Activated CD4-positive, alpha-beta T cell treated with anti-CD3 and anti-CD28 coated beads for 48 hours (primary cell): ENCODE measurements at regions not wholly inside any gene's neighbourhood (a gene's known extent, or its start where the extent isn't known, plus 50 kb on each side); places are given as distances from the start of the nearest gene placed in this dataset.

ENCODE experiments used
- DNase-seq: peaks from one replicate; pipeline ENCODE4 v3.0.0-alpha.2; 2020

DNA sequence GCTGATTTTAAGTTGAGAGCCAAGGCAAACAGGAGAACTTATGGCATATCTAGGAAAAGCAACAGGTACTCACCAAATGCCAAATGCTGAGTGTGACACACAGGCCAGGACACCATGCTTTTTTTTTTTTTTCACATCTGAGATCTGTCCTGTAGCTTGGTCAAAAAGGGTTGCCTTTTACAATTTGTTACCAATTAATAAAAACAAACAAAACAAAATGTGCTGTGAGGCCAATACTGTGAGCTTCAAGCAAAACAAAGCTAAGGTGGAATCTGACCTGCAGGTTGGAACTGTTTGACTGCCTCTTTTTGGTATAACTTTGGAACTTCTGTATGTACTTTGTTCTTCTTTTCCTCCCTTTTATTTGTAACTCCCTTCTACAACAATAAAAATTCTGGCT lies 548.5 kb upstream of the IGFBP7 start:
- DNase-seq, result no peak

DNA sequence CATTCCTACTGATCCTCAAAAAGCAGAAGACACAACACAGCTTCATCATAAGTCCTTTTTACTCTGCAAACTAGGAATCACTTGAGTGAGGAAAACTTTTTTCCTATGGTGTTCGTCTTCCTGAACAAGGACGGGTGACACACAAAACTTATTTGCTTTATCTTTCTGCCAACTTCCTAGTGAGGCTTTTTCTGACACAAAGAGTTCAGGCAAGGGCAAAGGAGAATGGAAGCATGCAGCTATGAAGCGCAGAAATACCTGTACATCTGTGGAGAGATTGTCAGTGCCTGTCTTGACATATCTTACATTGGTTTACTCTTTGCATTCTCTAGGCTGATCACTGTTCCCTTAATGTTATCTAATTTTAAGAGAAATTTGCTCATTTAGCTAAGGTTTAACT lies 548.0 kb upstream of the IGFBP7 start:
- no peak for DNase-seq

DNA sequence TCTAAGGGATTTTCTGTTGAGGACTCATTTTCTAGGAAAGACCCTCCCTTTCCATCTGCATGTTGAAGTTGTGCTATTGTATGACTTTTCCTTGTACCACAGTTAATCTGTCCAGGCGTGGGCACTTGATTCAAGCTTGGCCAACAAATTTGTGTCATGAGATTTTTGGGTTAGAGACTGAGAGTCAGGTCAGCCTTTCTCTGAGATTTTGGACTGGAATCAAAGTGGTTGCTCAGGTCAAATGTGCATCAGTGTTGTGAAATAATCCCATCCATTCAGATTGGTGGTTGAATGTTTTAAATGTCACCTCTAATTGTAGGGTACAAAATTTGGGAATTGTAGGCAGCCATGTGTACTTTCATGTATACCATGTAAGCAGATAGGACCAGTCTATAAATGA lies 545.2 kb upstream of the IGFBP7 start:
- DNase-seq, result no peak

DNA sequence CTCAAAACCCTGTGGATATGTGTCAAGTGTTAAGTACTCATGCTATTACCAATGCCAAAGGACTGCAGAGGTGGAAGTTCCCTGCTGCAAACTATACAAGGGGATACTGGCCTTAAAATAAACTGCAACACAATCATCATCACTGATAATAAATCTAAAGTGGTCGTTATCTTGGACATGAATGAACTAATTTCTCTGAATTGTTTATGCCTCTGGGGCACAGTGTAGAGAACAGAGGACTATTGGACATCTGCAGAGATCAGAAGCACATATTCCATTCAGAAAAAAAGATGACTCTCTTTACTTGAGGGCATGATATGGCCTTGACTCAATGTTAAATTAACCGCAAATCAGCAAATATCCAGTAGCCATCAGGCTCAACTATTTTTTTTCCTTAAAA lies 542.6 kb upstream of the IGFBP7 start:
- DNase-seq, result no peak

DNA sequence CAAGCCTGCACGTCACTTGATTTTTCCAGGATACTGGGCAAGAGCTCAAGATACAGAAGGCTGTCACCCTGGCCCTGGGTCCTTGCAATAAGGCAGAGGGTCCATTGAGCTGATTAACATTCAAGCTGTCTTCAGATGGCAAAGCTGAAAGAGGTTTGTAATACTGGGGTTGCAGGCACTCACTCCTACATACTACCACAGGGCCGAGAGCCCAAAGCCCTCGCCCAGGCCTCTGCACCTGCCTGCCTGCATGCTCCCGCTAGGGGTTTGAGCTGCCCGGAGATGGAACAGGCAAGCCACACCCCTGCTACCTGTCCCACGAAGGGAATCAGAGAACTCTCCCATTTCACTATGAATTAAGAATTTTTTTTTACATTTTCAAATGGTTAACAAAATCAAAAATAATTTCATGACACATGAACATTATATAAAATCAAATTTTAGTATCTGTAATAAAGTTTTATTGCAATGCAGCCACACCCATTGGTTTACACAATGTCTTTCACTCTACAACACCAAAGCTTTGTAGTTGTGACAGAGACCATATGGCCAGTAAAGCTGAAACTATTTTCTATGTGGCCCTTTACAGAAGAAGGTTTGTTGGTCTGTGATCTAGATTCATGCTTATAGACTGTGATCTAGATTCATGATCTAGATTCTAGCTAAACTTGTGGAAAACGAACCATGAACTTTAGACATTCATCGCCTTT lies 530.4 kb upstream of the IGFBP7 start:
- no peak for DNase-seq

DNA sequence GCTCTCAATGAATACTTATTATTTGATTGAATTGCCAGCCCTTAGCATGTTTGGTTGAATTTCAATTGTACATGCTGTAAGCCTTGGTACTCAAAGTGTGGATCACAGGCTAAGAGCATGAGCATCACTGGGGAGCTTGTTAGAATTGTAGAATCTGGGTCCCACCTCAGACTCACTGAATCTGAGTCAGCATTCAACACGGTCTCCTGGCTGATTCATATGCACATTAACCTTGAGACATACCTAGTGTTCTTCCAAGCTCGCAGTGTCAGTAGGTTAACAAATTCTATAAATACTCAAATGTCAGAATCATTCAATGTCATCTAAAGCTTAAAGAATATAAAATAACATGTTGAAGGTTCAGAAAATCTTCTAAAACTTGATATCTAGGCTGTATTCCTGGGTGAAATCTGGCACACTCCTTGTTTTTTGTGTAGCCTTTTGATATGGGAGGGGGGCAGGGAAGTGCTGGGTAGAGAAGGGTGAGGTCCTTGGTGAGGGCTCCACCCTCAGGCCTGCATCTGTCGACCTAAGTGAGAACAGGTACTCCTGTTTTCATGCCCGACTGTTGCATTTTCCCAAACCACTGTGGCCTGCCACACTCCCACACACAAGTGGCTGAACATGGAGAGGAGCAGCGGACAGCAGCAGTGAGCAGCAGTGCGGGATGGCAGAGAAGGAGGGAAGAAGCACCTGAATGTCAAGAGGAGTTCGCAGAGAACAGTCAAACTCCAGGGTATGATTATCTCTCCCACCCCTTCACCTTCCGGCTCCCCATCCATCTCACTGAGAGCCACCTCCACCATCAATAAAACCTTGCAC lies 529.6 kb upstream of the IGFBP7 start:
- no peak for DNase-seq

DNA sequence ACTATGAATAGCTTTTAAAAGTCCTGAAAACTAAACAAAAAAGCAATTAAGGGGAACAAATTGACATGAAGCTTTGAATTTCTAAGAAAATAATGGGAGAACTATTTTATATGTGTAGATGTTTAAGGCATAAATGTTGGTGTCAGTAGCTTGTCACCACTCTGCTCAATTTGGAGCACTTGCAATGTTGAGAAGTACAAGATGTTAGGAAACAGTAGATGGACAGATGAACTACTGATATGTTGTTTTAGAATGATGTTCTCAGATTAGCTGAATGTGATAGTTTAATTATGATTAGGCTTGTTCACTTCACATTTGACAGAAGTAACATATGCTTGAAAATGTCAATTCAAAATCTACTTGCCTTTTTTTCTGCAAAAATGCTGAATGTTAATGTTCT lies 525.7 kb upstream of the IGFBP7 start:
- DNase-seq, result no peak

DNA sequence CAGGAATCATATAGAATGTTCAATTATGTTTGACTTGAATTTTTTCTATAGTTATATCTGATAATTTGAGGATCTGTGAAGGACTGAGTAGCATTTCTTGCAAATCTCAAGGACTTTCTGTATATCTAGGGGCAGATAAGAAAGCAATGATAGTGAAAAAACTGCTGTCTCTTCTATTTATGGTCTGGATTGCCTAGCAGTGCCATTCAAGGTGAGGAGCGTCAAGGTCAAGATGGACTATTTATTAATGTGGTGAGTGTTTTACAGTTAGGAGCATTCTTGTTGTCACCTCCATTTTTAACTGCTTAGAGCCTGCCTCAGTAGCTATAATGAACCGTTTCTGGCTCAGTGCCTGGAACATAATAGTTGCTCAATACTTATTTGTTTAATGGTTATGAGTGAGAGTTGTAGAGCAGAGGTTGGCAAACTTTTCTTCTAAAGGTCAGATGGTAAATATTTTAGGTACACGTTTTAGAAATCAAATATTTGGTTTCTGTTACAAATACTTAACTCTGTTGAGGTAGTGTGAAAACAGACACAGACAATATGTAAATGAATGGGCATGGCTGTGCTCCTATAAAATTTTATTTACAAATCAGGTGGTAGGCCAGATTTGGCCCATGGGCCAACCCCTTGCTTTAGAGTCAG lies 523.2 kb upstream of the IGFBP7 start:
- DNase-seq, result no peak

DNA sequence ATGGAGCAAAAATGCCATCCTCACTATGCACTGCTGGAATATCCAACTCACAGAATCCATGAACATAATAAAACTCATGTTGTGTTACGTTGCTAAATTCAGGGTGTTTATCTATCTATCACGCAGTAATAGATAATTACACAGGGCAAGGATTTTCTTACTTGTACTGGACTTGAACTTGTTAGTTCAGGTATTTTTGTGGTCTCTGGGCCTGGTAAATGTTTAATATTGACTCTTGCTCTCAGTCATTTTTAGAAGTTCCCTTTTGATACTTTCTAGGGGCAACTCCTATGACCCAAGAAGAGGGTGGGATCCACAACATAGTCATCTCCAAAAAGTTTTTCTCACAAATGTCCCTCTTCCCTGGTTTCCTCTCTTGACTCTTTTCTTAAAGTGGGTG lies 522.4 kb upstream of the IGFBP7 start:
- no peak for DNase-seq

DNA sequence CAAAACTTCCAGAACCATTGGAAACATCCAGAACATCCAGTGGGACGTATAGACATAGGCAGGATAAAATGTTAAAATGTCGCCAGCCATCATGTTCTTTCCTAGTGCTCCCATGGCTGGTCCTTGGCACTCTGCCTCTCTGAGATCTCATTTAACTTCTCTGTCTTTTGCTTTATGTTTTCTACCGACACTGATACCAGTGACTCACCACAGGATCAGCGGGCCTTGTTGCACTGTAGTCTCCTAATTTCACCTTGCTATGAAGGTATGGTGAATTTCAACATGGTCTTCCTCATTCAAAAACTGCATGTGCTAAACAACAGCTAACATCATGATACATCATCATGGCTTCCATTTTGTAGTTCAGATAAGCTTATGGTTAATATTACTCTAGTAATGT lies 521.0 kb upstream of the IGFBP7 start:
- DNase-seq, result no peak

DNA sequence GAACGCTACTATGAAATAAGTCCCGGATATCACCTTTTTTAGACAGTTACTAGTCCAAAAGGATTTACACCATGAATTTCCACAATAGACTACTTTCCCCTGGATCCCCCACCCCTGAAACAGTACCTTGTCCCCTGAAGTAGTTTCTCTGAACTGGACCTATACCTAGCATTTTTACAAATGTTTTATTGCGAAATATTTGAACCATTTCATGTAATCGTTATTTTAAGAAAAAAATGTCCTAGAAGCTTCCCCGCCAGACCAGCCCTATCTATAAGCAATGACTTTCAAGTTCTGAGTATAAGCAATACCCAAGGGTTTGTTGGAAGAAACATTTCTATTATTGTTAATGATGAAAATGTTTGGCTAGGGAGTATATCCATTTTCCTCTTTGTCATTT lies 517.8 kb upstream of the IGFBP7 start:
- DNase-seq, result no peak

DNA sequence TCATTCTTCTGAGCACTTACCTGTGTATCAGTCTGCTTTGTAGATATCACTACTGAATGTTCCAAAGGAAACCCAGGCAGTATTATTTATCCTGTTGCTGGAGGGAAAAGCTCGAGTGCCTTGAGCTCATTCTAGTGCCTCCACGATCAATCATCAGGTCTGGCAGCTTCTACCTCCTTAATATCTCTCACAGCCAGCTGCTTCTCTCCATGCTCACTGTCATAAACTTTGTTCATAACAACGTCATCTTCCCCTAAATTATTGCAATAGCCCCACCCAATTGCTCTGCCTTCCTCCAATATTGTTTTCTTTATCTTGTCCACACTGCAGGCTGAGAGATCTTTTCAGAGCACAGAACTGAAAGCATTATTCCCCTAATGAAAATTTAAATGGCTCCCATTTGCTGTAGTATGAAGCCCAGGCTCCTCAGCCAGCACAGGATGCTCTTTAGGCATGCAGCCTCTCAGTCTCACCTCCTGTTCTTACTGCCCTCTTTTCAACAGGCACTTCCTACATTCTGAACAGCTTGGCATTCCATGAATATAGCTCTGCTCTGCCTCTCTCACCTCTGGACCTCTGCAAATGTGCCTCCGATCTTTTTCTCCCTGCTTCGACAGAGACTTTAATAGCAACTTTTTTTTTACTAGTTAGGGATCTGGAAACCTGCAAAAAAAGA lies 504.2 kb upstream of the IGFBP7 start:
- no peak for DNase-seq

DNA sequence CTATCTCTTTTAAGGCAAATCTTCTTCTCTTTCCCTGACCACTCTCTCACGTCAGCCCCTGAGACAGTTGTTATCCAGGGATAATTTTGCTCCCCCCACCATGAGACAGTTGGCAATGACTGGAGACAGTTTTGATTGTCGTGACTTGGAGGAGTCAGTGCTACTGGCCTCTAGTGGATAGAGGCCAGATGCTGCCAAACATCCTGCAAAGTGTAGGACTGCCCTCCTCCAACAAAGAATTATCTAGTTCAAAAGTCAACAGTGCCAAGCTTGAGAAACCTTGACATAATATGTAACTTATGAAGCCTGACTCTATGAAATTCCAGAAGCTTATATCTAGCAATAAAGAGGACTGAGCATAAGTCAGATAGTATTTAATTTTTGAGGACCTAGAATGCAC lies 502.1 kb upstream of the IGFBP7 start:
- DNase-seq, result no peak

DNA sequence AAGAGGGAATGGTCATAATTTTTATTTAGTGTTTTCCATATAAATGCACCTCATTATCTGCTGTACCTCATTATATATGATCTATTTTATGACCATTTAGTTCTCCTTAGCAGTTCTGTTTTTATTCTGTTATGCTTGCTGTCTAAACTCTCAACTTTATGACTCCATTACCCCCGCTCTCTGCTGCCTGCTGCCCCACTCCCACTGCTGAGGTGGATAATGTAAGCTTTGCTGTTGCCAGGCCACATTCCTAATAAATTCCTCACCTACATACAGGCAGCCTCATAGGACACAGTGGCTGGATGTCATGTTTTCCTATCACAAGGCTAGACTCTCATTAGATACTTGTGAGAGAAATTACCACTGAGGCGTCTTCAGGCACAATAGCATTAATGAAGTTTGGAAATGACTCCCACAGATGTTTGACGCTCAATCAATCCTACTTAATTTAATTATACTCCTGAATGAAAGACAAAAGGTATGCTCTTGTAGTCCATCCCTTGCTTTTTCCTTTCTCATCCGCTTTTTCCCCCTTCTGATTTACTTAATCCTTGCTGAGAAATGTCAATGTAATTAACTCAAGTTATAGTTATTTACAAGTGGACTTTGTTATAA lies 497.5 kb upstream of the IGFBP7 start:
- no peak for DNase-seq

DNA sequence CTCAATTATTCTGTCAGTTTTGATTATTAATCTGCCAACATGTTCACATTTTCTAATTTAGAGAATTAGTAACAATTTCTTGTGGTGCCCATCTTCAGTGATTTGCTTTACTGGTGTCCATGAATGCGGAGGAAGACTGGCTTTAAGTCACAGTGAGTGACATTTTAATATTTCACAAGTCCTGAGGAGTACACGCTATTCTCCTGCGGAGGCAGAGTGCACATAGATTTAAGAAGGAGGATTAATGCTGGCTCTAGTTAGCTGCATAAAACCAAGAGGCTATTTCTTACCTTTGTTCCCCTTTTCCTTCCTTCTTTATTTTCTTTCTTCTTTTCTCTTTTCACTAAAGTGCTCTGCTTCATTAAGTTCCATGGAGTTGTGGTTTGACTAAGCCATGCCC lies 495.2 kb upstream of the IGFBP7 start:
- no peak for DNase-seq

DNA sequence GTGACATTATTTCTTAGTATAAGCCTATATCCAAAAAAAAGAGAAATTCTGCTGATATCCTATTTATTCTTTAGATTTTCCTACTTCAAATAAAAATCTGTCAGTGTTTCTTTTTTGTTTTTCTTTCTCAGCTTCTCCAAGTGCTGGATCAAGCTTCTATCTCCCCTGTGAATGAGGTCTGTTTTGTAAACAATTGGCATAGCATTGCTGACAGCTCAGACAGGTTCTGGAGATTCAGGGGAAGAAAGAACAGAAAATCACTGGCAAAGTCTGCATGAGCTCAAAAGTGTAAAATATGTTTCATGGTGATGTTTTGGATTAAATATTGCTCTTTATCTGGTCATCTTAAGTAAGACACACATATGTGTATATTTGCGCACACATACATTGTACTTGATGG lies 492.0 kb upstream of the IGFBP7 start:
- no peak for DNase-seq

DNA sequence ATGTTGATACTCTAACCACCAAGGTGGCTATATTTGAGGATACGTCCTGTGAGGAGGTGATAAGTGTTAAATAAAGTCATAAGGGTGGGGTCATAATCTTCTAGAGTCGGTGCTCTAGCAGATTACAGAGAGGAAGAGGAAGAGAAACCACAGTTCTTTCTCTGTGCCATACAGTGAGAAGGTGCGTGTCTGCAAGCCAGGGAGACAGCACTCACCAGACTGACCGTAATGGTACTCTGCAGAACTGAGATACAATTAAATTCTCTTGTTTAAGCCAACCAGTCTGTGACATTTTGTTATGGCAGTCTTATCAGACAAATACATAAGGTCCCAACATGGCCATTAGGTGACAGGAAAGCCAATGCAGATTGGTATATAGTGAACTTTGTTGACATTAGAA lies 480.9 kb upstream of the IGFBP7 start:
- DNase-seq, result no peak

DNA sequence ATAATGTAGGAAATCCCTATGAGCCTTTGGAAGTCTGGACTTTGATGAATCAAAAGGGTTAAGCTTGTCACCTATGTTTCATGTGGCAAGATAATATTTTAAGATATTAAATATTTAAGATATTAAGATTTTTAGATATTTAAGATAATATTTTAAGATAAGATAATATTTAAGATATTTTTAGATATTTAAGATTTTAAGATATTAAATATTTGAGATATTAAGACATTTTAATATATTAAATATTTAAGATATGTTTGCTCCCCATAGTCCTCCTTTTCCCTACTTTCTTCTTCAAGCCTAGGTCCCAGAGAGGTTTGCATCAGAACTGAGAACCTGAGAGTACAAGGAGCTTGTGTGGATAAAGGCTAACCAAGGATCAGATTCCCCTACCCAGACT lies 478.4 kb upstream of the IGFBP7 start:
- no peak for DNase-seq

DNA sequence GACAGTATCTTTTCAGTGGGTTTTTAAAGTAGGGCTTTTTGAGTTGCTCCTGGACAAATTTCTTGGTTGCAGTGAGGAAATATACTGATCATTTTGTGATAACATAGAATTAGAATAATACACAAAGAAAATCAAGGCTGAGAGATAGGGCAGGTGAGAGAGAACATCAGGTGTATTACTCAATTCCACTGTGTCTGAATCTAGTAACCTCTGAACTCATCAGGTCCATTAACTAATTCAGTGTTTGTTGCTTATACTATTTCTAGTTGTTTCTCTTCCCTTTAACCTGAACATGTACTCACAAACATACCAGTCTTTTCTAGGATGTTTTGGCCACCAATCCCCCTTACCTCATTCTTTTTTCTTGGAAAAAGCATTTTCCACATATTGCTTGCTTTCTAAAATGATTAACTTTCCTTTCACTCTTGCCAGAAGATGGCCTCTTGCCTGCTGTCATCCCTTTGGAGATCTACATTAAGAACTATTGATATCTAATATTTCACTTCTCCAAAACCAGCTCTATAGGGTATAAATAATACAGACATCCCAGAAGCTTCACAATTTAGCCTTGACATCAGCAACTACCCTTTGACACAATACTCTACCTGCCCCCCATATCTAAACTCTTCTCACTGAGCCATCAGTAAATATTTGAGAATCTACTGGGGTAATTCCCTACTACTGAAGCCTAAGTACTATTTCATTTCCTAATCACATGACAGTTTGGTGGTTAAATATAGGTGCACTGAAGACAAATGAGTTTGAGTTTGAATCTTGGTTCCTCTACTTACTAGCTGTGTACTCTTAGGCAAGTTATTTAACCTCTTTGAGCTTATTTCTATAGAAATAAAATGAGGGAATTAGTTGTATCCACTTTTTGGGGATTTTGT lies 470.8 kb upstream of the IGFBP7 start:
- no peak for DNase-seq

DNA sequence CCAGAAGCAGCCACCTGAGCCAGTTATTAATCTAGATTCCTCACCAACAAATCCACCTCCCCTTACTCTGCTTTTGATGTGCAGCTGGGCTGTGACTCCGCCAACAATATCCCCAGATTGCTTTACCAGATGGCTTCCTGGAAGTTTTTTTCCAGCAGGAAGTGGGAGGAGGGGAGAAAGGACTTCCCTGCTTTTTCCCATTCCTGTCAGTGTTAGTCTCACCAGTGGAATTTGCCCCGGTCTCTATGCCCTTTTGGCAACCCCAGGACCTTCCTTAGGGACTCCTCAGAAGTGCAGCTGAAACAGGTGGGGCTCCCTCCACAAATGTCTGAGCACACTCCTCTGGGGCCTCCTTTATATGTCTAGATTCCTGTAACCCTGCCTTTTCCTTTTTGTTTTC lies 465.2 kb upstream of the IGFBP7 start:
- DNase-seq, result no peak

DNA sequence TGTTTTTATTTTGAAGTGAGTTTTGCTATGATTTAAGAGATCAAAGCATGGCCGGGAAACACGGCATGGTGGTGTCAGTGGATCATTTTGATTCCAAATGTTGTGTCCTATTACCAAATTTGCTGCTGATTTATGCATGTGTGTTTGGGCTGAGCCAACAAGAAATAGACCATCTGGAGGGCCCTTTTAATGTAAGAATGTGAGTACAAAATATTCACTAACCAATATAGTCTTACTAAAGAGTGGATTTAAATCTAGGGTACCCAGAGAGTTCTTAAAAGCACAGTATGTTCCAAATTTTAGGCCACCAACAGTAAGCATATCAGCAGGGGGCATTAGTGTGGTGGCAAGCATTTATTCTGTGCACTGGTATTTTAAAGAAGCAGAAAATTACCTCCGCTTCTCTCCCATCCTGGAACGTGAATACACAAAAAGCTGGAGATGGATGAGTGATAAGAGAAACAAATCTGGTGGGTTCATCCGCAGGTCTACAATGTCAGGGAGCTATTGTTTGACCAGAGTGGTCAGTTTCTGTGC lies 444.4 kb upstream of the IGFBP7 start:
- DNase-seq, result no peak

DNA sequence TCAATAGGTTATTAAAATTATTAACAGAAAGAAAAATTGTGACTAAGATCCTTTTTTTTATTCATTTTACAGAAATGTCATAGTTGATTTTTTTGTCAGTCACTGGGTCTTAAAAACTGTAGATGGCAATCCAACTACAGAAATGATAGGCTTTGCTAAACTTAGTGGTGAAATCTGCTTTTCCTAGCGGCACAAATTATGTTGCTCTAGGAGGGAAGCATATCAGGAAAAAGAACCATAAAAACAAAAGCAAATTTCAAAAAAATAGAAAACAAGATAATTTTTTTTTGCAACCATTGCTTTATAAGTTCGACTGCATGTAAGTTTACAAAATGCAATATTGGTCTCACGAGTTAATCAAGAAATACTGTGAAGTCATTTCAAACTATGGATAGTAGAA lies 443.5 kb upstream of the IGFBP7 start:
- DNase-seq, result no peak
